Testis (tissue), 2 donors: ENCODE measurements at regions not wholly inside any gene's neighbourhood (a gene's known extent, or its start where the extent isn't known, plus 50 kb on each side); places are given as distances from the start of the nearest gene placed in this dataset.

ENCODE experiments used
- CTCF ChIP-seq, 3 experiments: fragments of 450-650 bp in 2 of 3; fragments of 200-600 bp in 1 of 3; sonication (generic) in 1 of 3; IDR thresholded peaks; one replicate each; pipeline ENCODE4 v1.5.1; 2016 to 2019; ENCODE audit warnings: antibody characterized with exemption in 3 of 3, mild to moderate bottlenecking in 2 of 3, moderate library complexity in 1 of 3
- POLR2A ChIP-seq: fragments of 450-650 bp; IDR thresholded peaks from one replicate; pipeline ENCODE4 v1.6.1; 2017; ENCODE audit warnings: antibody characterized with exemption, mild to moderate bottlenecking, moderate library complexity

GRCh38 chr2:196515051-196515450, 124.5 kb upstream of the CCDC150 start:
- no peak for TF ChIP-seq CTCF (IDR thresholded peaks at IDR 0.05)
- no peak for TF ChIP-seq POLR2A
